Lower leg skin (tissue), 3 donors: ENCODE measurements at regions not wholly inside any gene's neighbourhood (a gene's known extent, or its start where the extent isn't known, plus 50 kb on each side); places are given as distances from the start of the nearest gene placed in this dataset.
"Not testable (repeated sequence)": the region's sequence is repeated elsewhere in the genome, so short reads cannot be mapped to it uniquely, and the experiment has no call there.

Source experiments
- CTCF ChIP-seq, 3 donors: fragments of 450-650 bp; IDR thresholded peaks; one replicate each; pipeline ENCODE4 v1.5.1; 2016; ENCODE audit warnings: antibody characterized with exemption in 3 of 3, mild to moderate bottlenecking in 3 of 3, moderate library complexity in 2 of 3
- POLR2A ChIP-seq, 2 donors: fragments of 450-650 bp; IDR thresholded peaks; one replicate each; pipeline ENCODE4 v1.6.1; 2016 to 2017; ENCODE audit warnings: antibody characterized with exemption in 2 of 2, mild to moderate bottlenecking in 1 of 2, moderate library complexity in 1 of 2

- TF ChIP-seq CTCF, POLR2A (IDR thresholded peaks at IDR 0.05): not testable (repeated sequence)
These were observed 72.3 kb upstream of the PLEKHM1 start for GRCh38 chr17:45562868-45563267.
